Neural progenitor cell (in vitro differentiated cells): ENCODE measurements at regions not wholly inside any gene's neighbourhood (a gene's known extent, or its start where the extent isn't known, plus 50 kb on each side); places are given as distances from the start of the nearest gene placed in this dataset.

Experiments used
- DNase-seq: peaks from one replicate; pipeline ENCODE4 v3.0.0-alpha.2; 2016; ENCODE audit warnings: low spot score
- H2AFZ ChIP-seq: fragments of 200-600 bp; sonication (generic); replicated peaks from 2 replicates; pipeline ENCODE4 v1.6.1; 2016; ENCODE audit warnings: antibody characterized with exemption
- H3F3A ChIP-seq: fragments of 200-600 bp; sonication (generic); 2 replicates; pipeline ENCODE4 v1.6.1; 2016; ENCODE audit warnings: antibody characterized with exemption, low read depth
- H3K27ac ChIP-seq: fragments of 200-600 bp; sonication (generic); 2 replicates; pipeline ENCODE4 v1.5.1; 2016; ENCODE audit warnings: mild to moderate bottlenecking
- H3K27me3 ChIP-seq: fragments of 200-600 bp; sonication (generic); 2 replicates; pipeline ENCODE4 v1.6.1; 2016; ENCODE audit warnings: mild to moderate bottlenecking, moderate library complexity
- H3K36me3 ChIP-seq: fragments of 200-600 bp; sonication (generic); 2 replicates; pipeline ENCODE4 v1.5.1; 2016
- H3K4me1 ChIP-seq: fragments of 200-600 bp; sonication (generic); 2 replicates; pipeline ENCODE4 v1.6.1; 2016; ENCODE audit warnings: mixed run types
- H3K4me2 ChIP-seq: fragments of 200-600 bp; sonication (generic); 2 replicates; pipeline ENCODE4 v1.6.1; 2016
- H3K4me3 ChIP-seq: fragments of 200-600 bp; sonication (generic); 2 replicates; pipeline ENCODE4 v1.5.1; 2016
- H3K79me2 ChIP-seq: fragments of 200-600 bp; sonication (generic); 2 replicates; pipeline ENCODE4 v1.6.1; 2016; ENCODE audit warnings: low read depth
- H3K9ac ChIP-seq: fragments of 200-600 bp; sonication (generic); 2 replicates; pipeline ENCODE4 v1.6.1; 2016
- H3K9me3 ChIP-seq: fragments of 200-600 bp; sonication (generic); 2 replicates; pipeline ENCODE4 v1.5.1; 2016; ENCODE audit warnings: low read depth
- H4K20me1 ChIP-seq: fragments of 200-600 bp; sonication (generic); 2 replicates; pipeline ENCODE4 v1.6.1; 2016; ENCODE audit warnings: low read depth
- H3K27ac Mint-ChIP-seq: 3 replicates; pipeline ENCODE4 v1.8.0; 2021; ENCODE audit warnings: mixed read lengths
- H3K27me3 Mint-ChIP-seq: 2 replicates; pipeline ENCODE4 v1.8.0; 2022; ENCODE audit warnings: low read depth, mild to moderate bottlenecking, inconsistent platforms, moderate library complexity, mixed read lengths; ENCODE audit not compliant: insufficient read depth
- H3K36me3 Mint-ChIP-seq: 3 replicates; pipeline ENCODE4 v1.8.0; 2021; ENCODE audit warnings: mixed read lengths
- H3K4me1 Mint-ChIP-seq: 3 replicates; pipeline ENCODE4 v1.8.0; 2021; ENCODE audit warnings: mixed read lengths
- H3K4me3 Mint-ChIP-seq: 3 replicates; pipeline ENCODE4 v1.8.0; 2021; ENCODE audit warnings: mild to moderate bottlenecking, moderate library complexity, mixed read lengths
- H3K9me3 Mint-ChIP-seq: 3 replicates; pipeline ENCODE4 v1.8.0; 2020; ENCODE audit warnings: mixed read lengths
- EZH2 ChIP-seq: fragments of 200-600 bp; sonication (generic); IDR thresholded peaks from 2 replicates; pipeline ENCODE4 v1.6.1; 2017; ENCODE audit warnings: antibody characterized with exemption, mild to moderate bottlenecking, moderate library complexity
- EZH2phosphoT487 ChIP-seq: fragments of 200-600 bp; sonication (generic); IDR thresholded peaks from 2 replicates; pipeline ENCODE4 v1.6.1; 2017; ENCODE audit warnings: antibody characterized with exemption
- TF ChIP-seq, protein P1 (sequence below): fragments of 200-600 bp; sonication (generic); IDR thresholded peaks from 2 replicates; pipeline ENCODE4 v1.5.1; 2017; ENCODE audit warnings: antibody characterized with exemption, mild to moderate bottlenecking

DNA sequence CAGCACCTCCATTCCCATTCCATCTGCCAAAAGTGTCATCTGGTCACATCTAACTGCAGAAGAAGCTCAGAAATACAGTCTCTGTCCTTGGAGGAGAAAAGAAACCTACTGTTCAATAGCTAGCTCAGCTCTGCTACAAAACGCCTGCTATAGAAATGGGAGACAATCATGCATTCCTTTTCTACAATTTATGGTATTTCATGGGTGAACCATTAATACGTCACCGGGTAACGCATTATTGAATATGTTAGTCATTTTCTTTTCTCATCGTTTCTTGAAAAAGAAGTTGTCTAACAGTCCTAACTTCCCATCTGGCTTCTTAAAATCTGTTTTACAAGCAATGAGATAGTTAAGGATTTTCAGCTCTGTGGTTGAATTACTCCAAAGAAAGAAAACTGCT lies 496.7 kb upstream of the RBFOX1 start:
- Histone ChIP-seq H3K27ac (no peak overlapping the region), H3K4me3 (no peak overlapping the region), H3K9ac (no peak overlapping the region), H3F3A (no peaks in the 10 kb centered on the region), H3K79me2 (no peaks in the 10 kb centered on the region), H2AFZ (no peak overlapping the region), H4K20me1 (no peaks in the 10 kb centered on the region), H3K4me2 (no peak overlapping the region), H3K4me1 (no peaks in the 10 kb centered on the region), H3K9me3 (no peaks in the 10 kb centered on the region), H3K27me3 (no peaks in the 10 kb centered on the region), H3K36me3 (no peaks in the 10 kb centered on the region)
- TF ChIP-seq, protein P1, sequence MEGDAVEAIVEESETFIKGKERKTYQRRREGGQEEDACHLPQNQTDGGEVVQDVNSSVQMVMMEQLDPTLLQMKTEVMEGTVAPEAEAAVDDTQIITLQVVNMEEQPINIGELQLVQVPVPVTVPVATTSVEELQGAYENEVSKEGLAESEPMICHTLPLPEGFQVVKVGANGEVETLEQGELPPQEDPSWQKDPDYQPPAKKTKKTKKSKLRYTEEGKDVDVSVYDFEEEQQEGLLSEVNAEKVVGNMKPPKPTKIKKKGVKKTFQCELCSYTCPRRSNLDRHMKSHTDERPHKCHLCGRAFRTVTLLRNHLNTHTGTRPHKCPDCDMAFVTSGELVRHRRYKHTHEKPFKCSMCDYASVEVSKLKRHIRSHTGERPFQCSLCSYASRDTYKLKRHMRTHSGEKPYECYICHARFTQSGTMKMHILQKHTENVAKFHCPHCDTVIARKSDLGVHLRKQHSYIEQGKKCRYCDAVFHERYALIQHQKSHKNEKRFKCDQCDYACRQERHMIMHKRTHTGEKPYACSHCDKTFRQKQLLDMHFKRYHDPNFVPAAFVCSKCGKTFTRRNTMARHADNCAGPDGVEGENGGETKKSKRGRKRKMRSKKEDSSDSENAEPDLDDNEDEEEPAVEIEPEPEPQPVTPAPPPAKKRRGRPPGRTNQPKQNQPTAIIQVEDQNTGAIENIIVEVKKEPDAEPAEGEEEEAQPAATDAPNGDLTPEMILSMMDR, result no peak
- TF ChIP-seq EZH2, result no peak
- no peak for TF ChIP-seq EZH2phosphoT487
- H3K27me3 Mint-ChIP-seq, result peaks cover 2% of the 10 kb centered on the region
- no peaks in the 10 kb centered on the region for H3K4me1 Mint-ChIP-seq
- no peak for DNase-seq
- H3K27ac Mint-ChIP-seq, result no peak overlapping the region
- H3K36me3 Mint-ChIP-seq, result no peaks in the 10 kb centered on the region
- no peaks in the 10 kb centered on the region for H3K9me3 Mint-ChIP-seq
- no peak overlapping the region for H3K4me3 Mint-ChIP-seq

GRCh38 chr16:6835516-6835915 lies 497.1 kb upstream of the RBFOX1 start:
- Mint-ChIP-seq H3K9me3 (no peaks in the 10 kb centered on the region), H3K4me3 (no peak overlapping the region), H3K27ac (no peak overlapping the region), H3K4me1 (no peaks in the 10 kb centered on the region), H3K36me3 (no peaks in the 10 kb centered on the region), H3K27me3 (peaks cover 2% of the 10 kb centered on the region)
- Histone ChIP-seq H3K36me3 (no peaks in the 10 kb centered on the region), H3F3A (no peaks in the 10 kb centered on the region), H3K27ac (no peak overlapping the region), H3K4me2 (no peak overlapping the region), H2AFZ (no peak overlapping the region), H3K79me2 (no peaks in the 10 kb centered on the region), H3K4me3 (no peak overlapping the region), H3K4me1 (no peaks in the 10 kb centered on the region), H3K9ac (no peak overlapping the region), H4K20me1 (no peaks in the 10 kb centered on the region), H3K9me3 (no peaks in the 10 kb centered on the region), H3K27me3 (no peaks in the 10 kb centered on the region)
- DNase-seq, result no peak
- TF ChIP-seq EZH2 (no peak), EZH2phosphoT487 (no peak)
- TF ChIP-seq, protein P1, result no peak

GRCh38 chr16:6828690-6829089 lies 504.0 kb upstream of the RBFOX1 start:
- Histone ChIP-seq H3K4me1 (no peaks in the 10 kb centered on the region), H3F3A (no peaks in the 10 kb centered on the region), H4K20me1 (no peaks in the 10 kb centered on the region), H3K79me2 (no peaks in the 10 kb centered on the region), H3K27ac (no peak overlapping the region), H3K36me3 (no peaks in the 10 kb centered on the region), H3K4me2 (no peak overlapping the region), H3K9ac (no peak overlapping the region), H2AFZ (no peak overlapping the region), H3K4me3 (no peak overlapping the region), H3K9me3 (no peaks in the 10 kb centered on the region), H3K27me3 (no peaks in the 10 kb centered on the region)
- Mint-ChIP-seq H3K9me3 (peaks cover 2% of the 10 kb centered on the region), H3K36me3 (no peaks in the 10 kb centered on the region), H3K4me1 (peaks cover 10% of the 10 kb centered on the region), H3K27ac (no peak overlapping the region), H3K4me3 (no peak overlapping the region), H3K27me3 (peaks cover 2% of the 10 kb centered on the region)
- TF ChIP-seq, protein P1, result no peak
- TF ChIP-seq EZH2 (no peak), EZH2phosphoT487 (no peak)
- DNase-seq, result no peak

DNA sequence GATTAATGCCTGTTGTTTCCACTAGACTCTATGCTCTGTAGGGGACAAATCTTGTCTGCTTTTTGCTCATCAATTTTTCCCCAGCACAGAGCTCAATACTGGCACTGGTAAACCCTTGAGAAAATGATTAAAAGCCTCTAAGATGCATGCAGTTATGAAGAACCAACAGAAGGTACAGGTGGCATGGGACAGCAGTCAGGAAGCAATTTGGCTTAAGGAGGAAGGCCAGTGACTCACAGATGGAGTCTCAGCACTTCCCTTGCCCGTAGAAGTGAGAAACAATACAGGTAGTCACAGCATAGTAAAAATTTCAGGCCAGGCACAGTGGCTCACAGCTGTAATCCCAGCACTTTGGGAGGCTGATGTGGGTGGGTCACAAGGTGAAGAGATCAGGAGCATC lies 504.7 kb upstream of the RBFOX1 start:
- no peak overlapping the region for H3K4me3 Mint-ChIP-seq
- H3K9me3 Mint-ChIP-seq, result peaks cover 2% of the 10 kb centered on the region

More for the DNA sequence above, 504.7 kb upstream of the RBFOX1 start:
- H3K4me2 ChIP-seq, result no peak overlapping the region
- no peaks in the 10 kb centered on the region for H3K36me3 ChIP-seq
- no peaks in the 10 kb centered on the region for H3K79me2 ChIP-seq
- H3K27ac ChIP-seq, result no peak overlapping the region
- no peak overlapping the region for H2AFZ ChIP-seq
- H3K36me3 Mint-ChIP-seq, result no peaks in the 10 kb centered on the region
- no peaks in the 10 kb centered on the region for H3K4me1 ChIP-seq
- H3F3A ChIP-seq, result no peaks in the 10 kb centered on the region
- no peak for DNase-seq
- peaks cover 2% of the 10 kb centered on the region for H3K27me3 Mint-ChIP-seq
- H3K4me3 ChIP-seq, result no peak overlapping the region
- H4K20me1 ChIP-seq, result no peaks in the 10 kb centered on the region
- H3K27ac Mint-ChIP-seq, result no peak overlapping the region
- H3K4me1 Mint-ChIP-seq, result peaks cover 10% of the 10 kb centered on the region
- no peak for TF ChIP-seq EZH2
- TF ChIP-seq EZH2phosphoT487, result no peak
- TF ChIP-seq, protein P1, result no peak
- H3K9me3 ChIP-seq, result no peaks in the 10 kb centered on the region
- no peak overlapping the region for H3K9ac ChIP-seq
- H3K27me3 ChIP-seq, result no peaks in the 10 kb centered on the region
